B cell (primary cell): ENCODE measurements at regions not wholly inside any gene's neighbourhood (a gene's known extent, or its start where the extent isn't known, plus 50 kb on each side); places are given as distances from the start of the nearest gene placed in this dataset.

Experiments used
- ATAC-seq: fragments of 200-7000 bp; cut with Tn5 transposase; one replicate; pipeline ENCODE4 v1.10.0; 2021; ENCODE audit warnings: low read depth, mild to moderate bottlenecking, moderate number of reproducible peaks, moderate library complexity
- CTCF ChIA-PET: fragments of 350-600 bp; sonication (Branson Sonifier 250); formaldehyde crosslinking; loops from one replicate; lab custom pipeline; 2021; ENCODE audit warnings: antibody characterized with exemption, inconsistent platforms; lab: Charles Lee
- POLR2A ChIA-PET: fragments of 350-600 bp; sonication (Branson Sonifier 250); formaldehyde crosslinking; loops from one replicate; lab custom pipeline; 2021; ENCODE audit warnings: antibody characterized with exemption; lab: Charles Lee
- DNase-seq: peaks from one replicate; pipeline ENCODE4 v3.0.0; 2013
- H2AFZ ChIP-seq: 2 replicates; pipeline ENCODE4 v1.6.1; 2012; ENCODE audit warnings: mild to moderate bottlenecking, low read depth, low read length; ENCODE audit not compliant: insufficient read depth, poor library complexity, severe bottlenecking
- H3K27ac ChIP-seq, 2 donors: 1 replicate in 1 of 2; 2 replicates in 1 of 2; pipeline ENCODE4 v1.5.1; 2012 to 2013; ENCODE audit warnings: low read length in 2 of 2, mild to moderate bottlenecking in 2 of 2, moderate library complexity in 1 of 2
- H3K27me3 ChIP-seq, 4 experiments: fragments of 200-600 bp in 1 of 4; sonication (generic) in 1 of 4; replicated peaks in 1 of 4; 1 replicate in 2 of 4; 2 replicates in 2 of 4; pipeline versions ENCODE4 v1.6.1 to v1.7.0; 2013 to 2016; ENCODE audit warnings: low read length in 3 of 4, mild to moderate bottlenecking in 2 of 4, mixed read lengths in 1 of 4, moderate library complexity in 1 of 4; ENCODE audit not compliant: insufficient read depth in 4 of 4, control insufficient read depth in 3 of 4; ENCODE audit errors: control extremely low read depth in 1 of 4
- H3K36me3 ChIP-seq, 2 experiments: replicated peaks in 1 of 2; 1 replicate in 1 of 2; 2 replicates in 1 of 2; pipeline versions ENCODE4 v1.6.1 to v1.7.1; 2013; ENCODE audit warnings: low read length in 1 of 2; ENCODE audit not compliant: insufficient read depth in 2 of 2, control insufficient read depth in 1 of 2; ENCODE audit errors: control extremely low read depth in 1 of 2, extremely low read depth in 1 of 2
- H3K4me1 ChIP-seq, 2 donors: fragments of 200-600 bp in 1 of 2; sonication (generic) in 1 of 2; 1 replicate in 1 of 2; 2 replicates in 1 of 2; pipeline versions ENCODE4 v1.5.1 to v1.6.1; 2013 to 2017; ENCODE audit warnings: low read length in 2 of 2; ENCODE audit not compliant: control insufficient read depth in 2 of 2, insufficient read depth in 2 of 2
- H3K4me2 ChIP-seq: replicated peaks from 2 replicates; pipeline ENCODE3; 2012; ENCODE audit warnings: mild to moderate bottlenecking, low read depth, low read length; ENCODE audit not compliant: poor library complexity, severe bottlenecking
- H3K4me3 ChIP-seq, 5 experiments: fragments of 200-600 bp in 1 of 5; sonication (generic) in 1 of 5; 1 replicate in 3 of 5; 2 replicates in 2 of 5; pipeline versions ENCODE4 v1.5.1 to v1.7.0; 2011 to 2016; ENCODE audit warnings: low read length in 4 of 5, mild to moderate bottlenecking in 4 of 5, low read depth in 2 of 5, control low read depth in 1 of 5, moderate library complexity in 1 of 5; ENCODE audit not compliant: insufficient read depth in 1 of 5; ENCODE audit errors: control extremely low read depth in 1 of 5, extremely low read depth in 1 of 5
- H3K79me2 ChIP-seq: fragments of 200-600 bp; sonication (generic); one replicate; pipeline ENCODE4 v1.6.0; 2016; ENCODE audit warnings: low read length; ENCODE audit not compliant: control insufficient read depth, insufficient read depth
- H3K9ac ChIP-seq: fragments of 200-600 bp; sonication (generic); 2 replicates; pipeline ENCODE4 v1.6.1; 2017; ENCODE audit warnings: mild to moderate bottlenecking, low read length, moderate library complexity
- H3K9me3 ChIP-seq, 3 donors: one replicate each; pipeline versions ENCODE4 v1.6.1 to v1.7.1; 2013; ENCODE audit warnings: low read length in 2 of 3; ENCODE audit not compliant: control insufficient read depth in 2 of 3, insufficient read depth in 1 of 3; ENCODE audit errors: control extremely low read depth in 1 of 3
- H4K20me1 ChIP-seq: 2 replicates; pipeline ENCODE4 v1.6.0; 2012; ENCODE audit warnings: mild to moderate bottlenecking, low read length; ENCODE audit not compliant: insufficient read depth, control insufficient read depth, poor library complexity, severe bottlenecking
- H3K27ac Mint-ChIP-seq: one replicate; pipeline ENCODE4 v1.8.0; 2021; ENCODE audit warnings: mixed read lengths
- H3K27me3 Mint-ChIP-seq: one replicate; pipeline ENCODE4 v1.8.0; 2021; ENCODE audit warnings: mixed read lengths
- H3K4me1 Mint-ChIP-seq: one replicate; pipeline ENCODE4 v1.8.0; 2021; ENCODE audit warnings: mixed read lengths
- H3K4me3 Mint-ChIP-seq: one replicate; pipeline ENCODE4 v1.8.0; 2021; ENCODE audit warnings: mixed read lengths
- H3K9me3 Mint-ChIP-seq: one replicate; pipeline ENCODE4 v1.8.0; 2022; ENCODE audit warnings: mixed read lengths; ENCODE audit not compliant: insufficient read depth
- EZH2 ChIP-seq: IDR thresholded peaks from 2 replicates; pipeline ENCODE4 v1.6.1; 2012; ENCODE audit warnings: borderline replicate concordance, low read depth, mild to moderate bottlenecking, moderate library complexity, low read length; ENCODE audit not compliant: insufficient read depth, poor library complexity, severe bottlenecking
- WGBS: methylation state at CpG from one replicate; pipeline ENCODE4 v1.1.5; 2013; ENCODE audit warnings: missing lambda C conversion rate; ENCODE audit not compliant: insufficient coverage; 5-methylcytosine and 5-hydroxymethylcytosine counted together
- intact Hi-C: fragments of 100-400 bp; cut with micrococcal nuclease; formaldehyde crosslinking; loops from one replicate; pipeline ENCODE4 v1.10.0; 2022
- TF ChIP-seq, protein P1 (sequence below): fragments of 200-600 bp; IDR thresholded peaks from one replicate; pipeline ENCODE4 v1.8.0; 2022; ENCODE audit warnings: antibody characterized with exemption, mild to moderate bottlenecking

GRCh38 chr14:35988550-35988949, 162.4 kb downstream of the BRMS1L start:
- Histone ChIP-seq H3K4me3 (no peak overlapping the region), H3K27ac (no peak overlapping the region), H3K9ac (no peak overlapping the region), H2AFZ (no peak overlapping the region), H3K4me2 (no peak overlapping the region), H3K36me3 (no peaks in the 10 kb centered on the region), H3K27me3 (no peaks in the 10 kb centered on the region), H3K4me1 (no peaks in the 10 kb centered on the region), H3K9me3 (no peaks in the 10 kb centered on the region), H4K20me1 (no peaks in the 10 kb centered on the region), H3K79me2 (no peaks in the 10 kb centered on the region)
- CTCF ChIA-PET: no interaction called here
- Mint-ChIP-seq H3K9me3 (no peaks in the 10 kb centered on the region), H3K27ac (no peak overlapping the region), H3K4me1 (no peaks in the 10 kb centered on the region), H3K27me3 (peaks cover 9% of the 10 kb centered on the region), H3K4me3 (no peak overlapping the region)
- TF ChIP-seq EZH2: no peak
- TF ChIP-seq, protein P1, sequence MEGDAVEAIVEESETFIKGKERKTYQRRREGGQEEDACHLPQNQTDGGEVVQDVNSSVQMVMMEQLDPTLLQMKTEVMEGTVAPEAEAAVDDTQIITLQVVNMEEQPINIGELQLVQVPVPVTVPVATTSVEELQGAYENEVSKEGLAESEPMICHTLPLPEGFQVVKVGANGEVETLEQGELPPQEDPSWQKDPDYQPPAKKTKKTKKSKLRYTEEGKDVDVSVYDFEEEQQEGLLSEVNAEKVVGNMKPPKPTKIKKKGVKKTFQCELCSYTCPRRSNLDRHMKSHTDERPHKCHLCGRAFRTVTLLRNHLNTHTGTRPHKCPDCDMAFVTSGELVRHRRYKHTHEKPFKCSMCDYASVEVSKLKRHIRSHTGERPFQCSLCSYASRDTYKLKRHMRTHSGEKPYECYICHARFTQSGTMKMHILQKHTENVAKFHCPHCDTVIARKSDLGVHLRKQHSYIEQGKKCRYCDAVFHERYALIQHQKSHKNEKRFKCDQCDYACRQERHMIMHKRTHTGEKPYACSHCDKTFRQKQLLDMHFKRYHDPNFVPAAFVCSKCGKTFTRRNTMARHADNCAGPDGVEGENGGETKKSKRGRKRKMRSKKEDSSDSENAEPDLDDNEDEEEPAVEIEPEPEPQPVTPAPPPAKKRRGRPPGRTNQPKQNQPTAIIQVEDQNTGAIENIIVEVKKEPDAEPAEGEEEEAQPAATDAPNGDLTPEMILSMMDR: no peak
- ATAC-seq (no peak), DNase-seq (no peak)
- POLR2A ChIA-PET: no interaction called here
- WGBS: 96% methylated on average over 6 of the region's 7 CpGs
- intact Hi-C loops: no loop called here

DNA sequence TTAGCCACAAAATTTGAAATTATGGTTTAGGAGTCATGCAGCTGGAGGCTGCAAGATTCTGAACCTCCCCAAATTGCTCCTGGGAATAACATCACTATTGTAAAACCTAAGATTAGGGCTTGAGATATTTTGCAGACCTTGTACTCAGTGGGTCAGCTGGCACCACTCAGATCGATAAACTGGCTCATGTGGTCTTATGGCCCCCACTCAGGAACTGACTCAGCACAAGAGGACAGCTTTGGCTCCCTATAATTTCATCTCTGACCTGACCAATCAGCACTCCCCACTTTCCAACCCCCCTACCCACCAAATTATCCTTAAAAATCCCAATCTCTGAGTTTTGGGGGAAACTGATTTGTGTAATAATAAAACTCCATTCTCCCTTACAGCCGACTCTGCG, 161.6 kb downstream of the BRMS1L start:
- H3K9me3 ChIP-seq: no peaks in the 10 kb centered on the region
- Mint-ChIP-seq H3K27ac (no peak overlapping the region), H3K9me3 (no peaks in the 10 kb centered on the region), H3K27me3 (peaks cover 9% of the 10 kb centered on the region), H3K4me1 (no peaks in the 10 kb centered on the region), H3K4me3 (no peak overlapping the region)
- no peak overlapping the region for H2AFZ ChIP-seq
- intact Hi-C loops: no loop called here
- H3K4me2 ChIP-seq: no peak overlapping the region
- H3K36me3 ChIP-seq: no peaks in the 10 kb centered on the region
- no peaks in the 10 kb centered on the region for H3K4me1 ChIP-seq
- DNase-seq: no peak
- no peak overlapping the region for H3K27ac ChIP-seq
- no peak overlapping the region for H3K4me3 ChIP-seq
- ATAC-seq: no peak
- WGBS: 60% methylated on average over 1 of the region's 3 CpGs
- H3K9ac ChIP-seq: no peak overlapping the region
- TF ChIP-seq, protein P1: no peak
- TF ChIP-seq EZH2: no peak
- no peaks in the 10 kb centered on the region for H3K27me3 ChIP-seq
- no peaks in the 10 kb centered on the region for H3K79me2 ChIP-seq
- ChIA-PET POLR2A (no interaction called here), CTCF (no interaction called here)
- no peaks in the 10 kb centered on the region for H4K20me1 ChIP-seq
